Nephron (organoid): ENCODE measurements at regions not wholly inside any gene's neighbourhood (a gene's known extent, or its start where the extent isn't known, plus 50 kb on each side); places are given as distances from the start of the nearest gene placed in this dataset.

Experiments
- H3K27ac Mint-ChIP-seq, 3 experiments: 2 replicates each; pipeline ENCODE4 v1.8.0; 2020; ENCODE audit warnings: mixed read lengths in 3 of 3, mild to moderate bottlenecking in 2 of 3, moderate library complexity in 1 of 3
- H3K27me3 Mint-ChIP-seq: 2 replicates; pipeline ENCODE4 v1.8.0; 2021; ENCODE audit warnings: low read depth, mild to moderate bottlenecking, moderate library complexity, mixed read lengths
- H3K36me3 Mint-ChIP-seq: 2 replicates; pipeline ENCODE4 v1.8.0; 2020; ENCODE audit warnings: low read depth, mixed read lengths
- H3K4me1 Mint-ChIP-seq: 2 replicates; pipeline ENCODE4 v1.8.0; 2020; ENCODE audit warnings: mixed read lengths
- H3K4me3 Mint-ChIP-seq, 3 experiments: 2 replicates each; pipeline ENCODE4 v1.8.0; 2020; ENCODE audit warnings: mild to moderate bottlenecking in 3 of 3, mixed read lengths in 3 of 3, moderate library complexity in 2 of 3
- H3K9me3 Mint-ChIP-seq: 2 replicates; pipeline ENCODE4 v1.8.0; 2020; ENCODE audit warnings: mixed read lengths
- CTCF ChIP-seq, 3 experiments: fragments of 200-600 bp; sonication (generic); IDR thresholded peaks; one replicate each; pipeline ENCODE4 v1.5.0; 2021; ENCODE audit warnings: antibody characterized with exemption in 3 of 3; ENCODE audit not compliant: unreplicated experiment in 3 of 3

- TF ChIP-seq CTCF (IDR thresholded peaks at IDR 0.05; ENCODE audit: unreplicated experiment in 3 of 3) = no peak
- H3K27ac Mint-ChIP-seq = no peak overlapping the region
- H3K27me3 Mint-ChIP-seq = no peaks in the 10 kb centered on the region
- no peaks in the 10 kb centered on the region for H3K4me1 Mint-ChIP-seq
- H3K4me3 Mint-ChIP-seq = no peak overlapping the region
- no peaks in the 10 kb centered on the region for H3K36me3 Mint-ChIP-seq
- H3K9me3 Mint-ChIP-seq = peaks cover 10% of the 10 kb centered on the region
These were observed 72.0 kb upstream of the VRK1 start for GRCh38 chr14:96725232-96725631.

DNA sequence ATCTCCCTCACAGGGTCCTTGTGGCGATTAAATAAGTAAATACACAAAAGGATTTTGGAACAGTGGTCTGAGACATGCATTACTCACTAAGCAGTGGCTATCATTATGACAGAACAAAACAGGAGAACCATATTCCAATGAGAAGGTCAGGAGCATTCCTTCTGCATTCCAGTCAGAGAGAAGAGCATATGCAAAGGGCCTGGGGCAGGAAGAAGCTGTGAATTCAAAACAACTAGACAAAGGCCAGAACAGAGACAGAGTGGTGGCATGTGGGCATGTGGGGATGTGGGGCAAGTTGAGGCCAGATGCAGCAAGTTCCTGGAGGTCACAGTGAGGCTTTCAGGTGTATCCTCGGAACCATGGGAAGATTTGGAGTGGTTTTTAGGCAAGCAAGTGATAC is 70.1 kb upstream of the VRK1 start:
- TF ChIP-seq CTCF (IDR thresholded peaks at IDR 0.05; ENCODE audit: unreplicated experiment in 3 of 3) = no peak
- Mint-ChIP-seq H3K27me3 (no peaks in the 10 kb centered on the region), H3K27ac (no peak overlapping the region), H3K4me1 (no peaks in the 10 kb centered on the region), H3K36me3 (no peaks in the 10 kb centered on the region), H3K4me3 (no peak overlapping the region), H3K9me3 (peaks cover 10% of the 10 kb centered on the region)

DNA sequence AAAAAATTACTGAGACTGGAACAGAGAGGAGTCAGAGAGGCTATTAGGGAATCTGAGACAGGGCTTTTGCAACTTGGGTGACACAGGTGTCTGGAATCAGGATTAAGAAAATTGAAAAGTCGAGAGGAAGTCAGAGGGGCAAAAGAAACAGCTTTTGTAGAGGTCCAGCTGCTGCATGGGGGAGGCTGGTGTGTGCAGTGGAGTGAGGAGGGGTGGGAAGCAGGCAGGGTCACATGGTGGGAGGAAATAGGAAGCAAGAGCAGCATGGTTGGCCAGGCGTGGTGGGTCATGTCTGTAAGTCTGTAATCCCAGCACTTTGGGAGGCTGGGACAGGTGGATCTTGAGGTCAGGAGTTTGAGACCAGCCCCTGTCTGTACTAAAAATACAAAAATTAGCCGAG is 69.7 kb upstream of the VRK1 start:
- no peak overlapping the region for H3K27ac Mint-ChIP-seq
- H3K4me1 Mint-ChIP-seq = no peaks in the 10 kb centered on the region
- H3K27me3 Mint-ChIP-seq = no peaks in the 10 kb centered on the region
- H3K4me3 Mint-ChIP-seq = no peak overlapping the region
- H3K9me3 Mint-ChIP-seq = peaks cover 10% of the 10 kb centered on the region
- no peaks in the 10 kb centered on the region for H3K36me3 Mint-ChIP-seq
- TF ChIP-seq CTCF (IDR thresholded peaks at IDR 0.05; ENCODE audit: unreplicated experiment in 3 of 3) = no peak

DNA sequence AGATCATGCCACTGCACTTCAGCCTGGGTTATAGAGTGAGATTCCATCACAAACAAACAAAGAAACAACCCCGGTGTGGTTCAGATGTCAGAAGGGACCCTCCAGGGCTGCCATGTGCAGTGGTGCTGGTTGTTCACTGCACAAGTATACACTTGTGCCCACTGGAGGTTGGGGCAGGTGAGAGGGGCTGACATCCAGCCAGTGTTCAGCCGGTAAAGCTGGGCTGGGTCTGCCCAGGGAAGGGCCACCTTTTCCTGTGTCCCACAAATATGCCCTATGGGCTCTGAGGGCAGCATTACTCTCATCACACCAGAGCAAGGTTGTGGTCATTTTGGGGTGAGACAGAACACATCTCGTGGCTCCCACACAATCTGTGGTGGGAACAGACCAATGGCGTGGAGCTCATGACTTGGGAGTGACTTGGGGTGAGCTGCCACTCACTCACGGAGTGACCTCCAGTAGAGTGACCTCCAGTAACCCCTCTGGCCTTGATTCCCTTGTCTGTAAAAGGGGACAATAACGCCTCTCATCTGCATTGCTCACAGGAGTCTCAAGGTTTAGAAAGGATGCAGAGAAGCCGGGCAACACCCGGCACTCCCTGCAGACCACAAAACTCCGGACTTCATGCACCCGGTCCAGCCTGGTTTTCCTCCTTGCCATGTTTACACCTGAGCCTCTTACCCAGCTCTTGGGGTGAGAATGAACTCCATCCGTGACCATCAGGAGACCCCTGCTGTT is 69.0 kb upstream of the VRK1 start:
- Mint-ChIP-seq H3K27me3 (no peaks in the 10 kb centered on the region), H3K4me1 (no peaks in the 10 kb centered on the region), H3K9me3 (peaks cover 10% of the 10 kb centered on the region), H3K27ac (no peak overlapping the region), H3K4me3 (no peak overlapping the region), H3K36me3 (no peaks in the 10 kb centered on the region)
- TF ChIP-seq CTCF (IDR thresholded peaks at IDR 0.05; ENCODE audit: unreplicated experiment in 3 of 3) = no peak

DNA sequence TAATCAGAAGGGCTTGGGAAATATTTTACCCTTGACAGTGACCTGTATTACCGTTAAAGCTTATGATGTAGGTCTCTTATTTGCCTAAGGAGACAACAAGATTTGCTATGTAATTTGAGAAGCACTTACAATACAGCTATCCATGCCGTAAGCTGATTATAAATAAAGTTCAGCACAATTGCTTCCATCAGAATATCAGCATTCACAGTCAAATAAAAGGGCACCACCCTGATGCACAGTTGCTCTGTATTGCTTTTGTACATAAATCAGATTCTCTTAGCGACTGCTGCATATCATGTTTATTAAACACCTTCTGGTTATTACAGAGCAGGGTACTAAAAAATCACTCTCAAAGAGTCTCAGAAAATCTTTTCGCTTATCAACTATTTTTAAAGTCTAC is 67.3 kb upstream of the VRK1 start:
- H3K27ac Mint-ChIP-seq = no peak overlapping the region
- no peaks in the 10 kb centered on the region for H3K36me3 Mint-ChIP-seq
- H3K9me3 Mint-ChIP-seq = peaks cover 6% of the 10 kb centered on the region
- H3K4me3 Mint-ChIP-seq = no peak overlapping the region
- TF ChIP-seq CTCF (IDR thresholded peaks at IDR 0.05; ENCODE audit: unreplicated experiment in 3 of 3) = no peak
- H3K4me1 Mint-ChIP-seq = no peaks in the 10 kb centered on the region
- H3K27me3 Mint-ChIP-seq = peaks cover 5% of the 10 kb centered on the region

GRCh38 chr14:96730386-96730785 is 66.8 kb upstream of the VRK1 start:
- H3K9me3 Mint-ChIP-seq = peaks cover 5% of the 10 kb centered on the region
- peaks cover 9% of the 10 kb centered on the region for H3K27me3 Mint-ChIP-seq
- H3K27ac Mint-ChIP-seq = no peak overlapping the region
- H3K4me3 Mint-ChIP-seq = no peak overlapping the region
- H3K36me3 Mint-ChIP-seq = no peaks in the 10 kb centered on the region
- TF ChIP-seq CTCF (IDR thresholded peaks at IDR 0.05; ENCODE audit: unreplicated experiment in 3 of 3) = no peak
- H3K4me1 Mint-ChIP-seq = no peaks in the 10 kb centered on the region
